ENCODE measurements at regions not wholly inside any gene's neighbourhood (a gene's known extent, or its start where the extent isn't known, plus 50 kb on each side); places are given as distances from the start of the nearest gene placed in this dataset.

- intact Hi-C loops (cut with micrococcal nuclease; ENCODE audit: unreplicated experiment), result loop anchor here (10.0 kb wide), 2 partner anchors 98 to 102 kb away; no protein-coding TSS in a partner anchor
- ATAC-seq (no peak), DNase-seq (ENCODE audit: low read depth, low spot score) (no peak)
- no peak for TF ChIP-seq POLR2AphosphoS5 (IDR thresholded peaks at IDR 0.05; ENCODE audit: low read depth, low read length)
- TF ChIP-seq, protein P1, sequence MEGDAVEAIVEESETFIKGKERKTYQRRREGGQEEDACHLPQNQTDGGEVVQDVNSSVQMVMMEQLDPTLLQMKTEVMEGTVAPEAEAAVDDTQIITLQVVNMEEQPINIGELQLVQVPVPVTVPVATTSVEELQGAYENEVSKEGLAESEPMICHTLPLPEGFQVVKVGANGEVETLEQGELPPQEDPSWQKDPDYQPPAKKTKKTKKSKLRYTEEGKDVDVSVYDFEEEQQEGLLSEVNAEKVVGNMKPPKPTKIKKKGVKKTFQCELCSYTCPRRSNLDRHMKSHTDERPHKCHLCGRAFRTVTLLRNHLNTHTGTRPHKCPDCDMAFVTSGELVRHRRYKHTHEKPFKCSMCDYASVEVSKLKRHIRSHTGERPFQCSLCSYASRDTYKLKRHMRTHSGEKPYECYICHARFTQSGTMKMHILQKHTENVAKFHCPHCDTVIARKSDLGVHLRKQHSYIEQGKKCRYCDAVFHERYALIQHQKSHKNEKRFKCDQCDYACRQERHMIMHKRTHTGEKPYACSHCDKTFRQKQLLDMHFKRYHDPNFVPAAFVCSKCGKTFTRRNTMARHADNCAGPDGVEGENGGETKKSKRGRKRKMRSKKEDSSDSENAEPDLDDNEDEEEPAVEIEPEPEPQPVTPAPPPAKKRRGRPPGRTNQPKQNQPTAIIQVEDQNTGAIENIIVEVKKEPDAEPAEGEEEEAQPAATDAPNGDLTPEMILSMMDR (IDR thresholded peaks at IDR 0.05), result no peak
- no peak for TF ChIP-seq REST (IDR thresholded peaks at IDR 0.05; ENCODE audit: insufficient read depth in 1 of 2, low read depth in 2 of 2, low read length in 1 of 2)
- no peak for TF ChIP-seq TCF7L2 (IDR thresholded peaks at IDR 0.05; ENCODE audit: low read depth, low read length)
- Histone ChIP-seq H3K9me3 (ENCODE audit: control insufficient read depth, insufficient read depth, low read depth, low read length) (no peaks in the 10 kb centered on the region), H3K27ac (ENCODE audit: low read length) (no peak overlapping the region), H3K4me1 (ENCODE audit: control insufficient read depth, insufficient read depth, low read length) (no peaks in the 10 kb centered on the region), H3K4me3 (ENCODE audit: low read depth in 2 of 2, low read length in 2 of 2) (no peak overlapping the region), H3K36me3 (ENCODE audit: control insufficient read depth, insufficient read depth, low read length) (no peaks in the 10 kb centered on the region), H3K27me3 (ENCODE audit: control insufficient read depth, insufficient read depth, low read length) (no peaks in the 10 kb centered on the region)
- no TSS peak for BruUV-seq (replicated peaks)
- POLR2A ChIA-PET, result no interaction called here
- in situ Hi-C loops (cut with HindIII; ENCODE audit: low pct_unique_long_range_greater_than_20kb, low sequenced_read_pairs), result no loop called here
- CTCF ChIA-PET, result no interaction called here
Measured at GRCh38 chr7:63047061-63047460, 951.6 kb upstream of the ZNF722 start.

- TF ChIP-seq POLR2AphosphoS5 (IDR thresholded peaks at IDR 0.05; ENCODE audit: low read depth, low read length) (no peak), REST (IDR thresholded peaks at IDR 0.05; ENCODE audit: insufficient read depth in 1 of 2, low read depth in 2 of 2, low read length in 1 of 2) (no peak)
- ChIA-PET CTCF (no interaction called here), POLR2A (no interaction called here)
- no TSS peak for BruUV-seq (replicated peaks)
- in situ Hi-C loops (cut with HindIII; ENCODE audit: low pct_unique_long_range_greater_than_20kb, low sequenced_read_pairs), result no loop called here
- ATAC-seq, result no peak
- Histone ChIP-seq H3K27ac (ENCODE audit: low read length) (no peak overlapping the region), H3K4me3 (ENCODE audit: low read depth in 2 of 2, low read length in 2 of 2) (no peak overlapping the region), H3K4me1 (ENCODE audit: control insufficient read depth, insufficient read depth, low read length) (no peaks in the 10 kb centered on the region), H3K36me3 (ENCODE audit: control insufficient read depth, insufficient read depth, low read length) (no peaks in the 10 kb centered on the region), H3K27me3 (ENCODE audit: control insufficient read depth, insufficient read depth, low read length) (no peaks in the 10 kb centered on the region), H3K9me3 (ENCODE audit: control insufficient read depth, insufficient read depth, low read depth, low read length) (no peaks in the 10 kb centered on the region)
- no peak for DNase-seq (ENCODE audit: low read depth, low spot score)
- intact Hi-C loops (cut with micrococcal nuclease; ENCODE audit: unreplicated experiment), result loop anchor here (10.0 kb wide), 2 partner anchors 97 to 103 kb away; no protein-coding TSS in a partner anchor
Measured at GRCh38 chr7:63047546-63047945, 951.1 kb upstream of the ZNF722 start.
